GM15510 (cell line): ENCODE measurements at regions not wholly inside any gene's neighbourhood (a gene's known extent, or its start where the extent isn't known, plus 50 kb on each side); places are given as distances from the start of the nearest gene placed in this dataset.

Source experiments
- POLR2A ChIP-seq: IDR thresholded peaks from 3 replicates; pipeline ENCODE4 v1.6.1; 2011; ENCODE audit warnings: borderline replicate concordance; ENCODE audit not compliant: insufficient read length; ENCODE audit errors: extremely low read depth

GRCh38 chr1:221907166-221907932 is 165.5 kb upstream of the DUSP10 start:
- no peak for TF ChIP-seq POLR2A

- no peak for TF ChIP-seq POLR2A
These were observed 163.9 kb upstream of the DUSP10 start for GRCh38 chr1:221905802-221906201.

GRCh38 chr1:221904319-221904718 is 162.4 kb upstream of the DUSP10 start:
- no peak for TF ChIP-seq POLR2A

GRCh38 chr1:221903594-221903993 is 161.7 kb upstream of the DUSP10 start:
- no peak for TF ChIP-seq POLR2A

- no peak for TF ChIP-seq POLR2A
These were observed 161.1 kb upstream of the DUSP10 start for GRCh38 chr1:221902961-221903360.

GRCh38 chr1:221900678-221901077 is 158.8 kb upstream of the DUSP10 start:
- no peak for TF ChIP-seq POLR2A

GRCh38 chr1:221897321-221897721 is 155.4 kb upstream of the DUSP10 start:
- TF ChIP-seq POLR2A: no peak

- TF ChIP-seq POLR2A: no peak
These were observed 150.5 kb upstream of the DUSP10 start for GRCh38 chr1:221892301-221892830.

- no peak for TF ChIP-seq POLR2A
These were observed 149.8 kb upstream of the DUSP10 start for GRCh38 chr1:221891708-221892107.

- TF ChIP-seq POLR2A: no peak
These were observed 146.9 kb upstream of the DUSP10 start for GRCh38 chr1:221888801-221889200.

- no peak for TF ChIP-seq POLR2A
These were observed 146.3 kb upstream of the DUSP10 start for GRCh38 chr1:221888218-221888617.

GRCh38 chr1:221887758-221888157 is 145.9 kb upstream of the DUSP10 start:
- no peak for TF ChIP-seq POLR2A

- no peak for TF ChIP-seq POLR2A
These were observed 145.5 kb upstream of the DUSP10 start for GRCh38 chr1:221887415-221887746.

GRCh38 chr1:221886743-221887414 is 145.0 kb upstream of the DUSP10 start:
- TF ChIP-seq POLR2A: no peak

GRCh38 chr1:221886311-221886710 is 144.4 kb upstream of the DUSP10 start:
- no peak for TF ChIP-seq POLR2A

GRCh38 chr1:221884821-221885220 is 142.9 kb upstream of the DUSP10 start:
- TF ChIP-seq POLR2A: no peak
